PC-9 (cell line): ENCODE measurements at regions not wholly inside any gene's neighbourhood (a gene's known extent, or its start where the extent isn't known, plus 50 kb on each side); places are given as distances from the start of the nearest gene placed in this dataset.

ENCODE experiments used
- BruUV-seq: library from RNA; stranded (reverse); fragments of 400-500 nt; replicated peaks from 2 replicates; lab custom pipeline; 2021; lab: Mats Ljungman, UMichigan
- CTCF ChIA-PET: fragments of 300-600 bp; sonication (Branson Sonifier 250); formaldehyde crosslinking; loops from one replicate; lab custom pipeline; 2022; ENCODE audit warnings: antibody characterized with exemption; lab: Charles Lee
- POLR2A ChIA-PET: fragments of 300-600 bp; sonication (Branson Sonifier 250); formaldehyde crosslinking; loops from one replicate; lab custom pipeline; 2022; ENCODE audit warnings: antibody characterized with exemption; ENCODE audit not compliant: unreplicated experiment; lab: Charles Lee
- DNase-seq, 2 experiments: peaks; one replicate each; pipeline versions ENCODE4 v3.0.0 to v3.0.0-alpha.2; 2015 to 2022; ENCODE audit warnings: mixed read lengths in 1 of 2
- H2AFZ ChIP-seq: fragments of 200-600 bp; sonication (generic); 2 replicates; pipeline ENCODE4 v1.8.1; 2017; ENCODE audit warnings: antibody characterized with exemption
- H3F3A ChIP-seq: fragments of 200-600 bp; sonication (generic); 2 replicates; pipeline ENCODE4 v1.8.1; 2017; ENCODE audit warnings: antibody characterized with exemption, mild to moderate bottlenecking, low read depth; ENCODE audit not compliant: insufficient read depth
- H3K27ac ChIP-seq: fragments of 200-600 bp; sonication (generic); 2 replicates; pipeline ENCODE4 v1.6.1; 2016; ENCODE audit warnings: mixed run types
- H3K27me3 ChIP-seq: fragments of 200-600 bp; sonication (generic); 2 replicates; pipeline ENCODE4 v1.6.1; 2016; ENCODE audit warnings: low read depth, mixed run types; ENCODE audit not compliant: insufficient read depth
- H3K36me3 ChIP-seq: fragments of 200-600 bp; sonication (generic); 2 replicates; pipeline ENCODE4 v1.6.1; 2016; ENCODE audit warnings: low read depth, mixed run types
- H3K4me1 ChIP-seq: fragments of 200-600 bp; sonication (generic); replicated peaks from 2 replicates; pipeline ENCODE4 v1.6.1; 2016; ENCODE audit warnings: mixed run types; ENCODE audit not compliant: insufficient read depth
- H3K4me2 ChIP-seq: fragments of 200-600 bp; sonication (generic); 2 replicates; pipeline ENCODE4 v1.6.1; 2017; ENCODE audit warnings: mixed run types
- H3K4me3 ChIP-seq: fragments of 200-600 bp; sonication (generic); 2 replicates; pipeline ENCODE4 v1.6.1; 2016; ENCODE audit warnings: mixed run types
- H3K79me2 ChIP-seq: fragments of 200-600 bp; sonication (generic); 2 replicates; pipeline ENCODE4 v1.6.1; 2017; ENCODE audit warnings: low read depth, mixed run types
- H3K9me2 ChIP-seq: fragments of 200-600 bp; sonication (generic); 2 replicates; pipeline ENCODE4 v1.8.1; 2017; ENCODE audit warnings: mild to moderate bottlenecking; ENCODE audit not compliant: insufficient read depth
- H3K9me3 ChIP-seq: fragments of 200-600 bp; sonication (generic); 2 replicates; pipeline ENCODE4 v1.8.1; 2016; ENCODE audit warnings: low read depth; ENCODE audit not compliant: insufficient read depth
- H4K20me1 ChIP-seq: fragments of 200-600 bp; sonication (generic); 2 replicates; pipeline ENCODE4 v1.8.1; 2017; ENCODE audit not compliant: insufficient read depth
- EZH2 ChIP-seq: fragments of 200-600 bp; sonication (generic); IDR thresholded peaks from 2 replicates; pipeline ENCODE4 v1.8.0; 2017; ENCODE audit warnings: antibody characterized with exemption, low read depth
- intact Hi-C: fragments of 100-400 bp; cut with micrococcal nuclease; formaldehyde crosslinking; loops from one replicate; pipeline ENCODE4 v1.10.0; 2022; ENCODE audit not compliant: unreplicated experiment
- TF ChIP-seq, protein P1 (sequence below): fragments of 200-600 bp; sonication (generic); conservative IDR thresholded peaks from 2 replicates; pipeline ENCODE4 v1.6.1; 2017; ENCODE audit warnings: mixed run types, antibody characterized with exemption, mild to moderate bottlenecking, moderate library complexity

- intact Hi-C loops: no loop called here
- BruUV-seq: no TSS peak
Observed at GRCh38 chr3:70120357-70120966, 120.9 kb downstream of the SAMMSON start.

GRCh38 chr3:70127192-70127591, 127.7 kb downstream of the SAMMSON start:
- Histone ChIP-seq H3K79me2 (no peaks in the 10 kb centered on the region), H3K9me2 (no peaks in the 10 kb centered on the region), H4K20me1 (no peaks in the 10 kb centered on the region), H3K27me3 (peaks cover 9% of the 10 kb centered on the region), H3F3A (no peaks in the 10 kb centered on the region), H3K4me3 (no peak overlapping the region), H3K4me1 (no peaks in the 10 kb centered on the region), H3K9me3 (no peaks in the 10 kb centered on the region), H3K36me3 (no peaks in the 10 kb centered on the region), H2AFZ (no peak overlapping the region), H3K27ac (no peak overlapping the region), H3K4me2 (no peak overlapping the region)
- no peak for DNase-seq
- ChIA-PET CTCF (no interaction called here), POLR2A (no interaction called here)
- intact Hi-C loops: no loop called here
- TF ChIP-seq, protein P1, sequence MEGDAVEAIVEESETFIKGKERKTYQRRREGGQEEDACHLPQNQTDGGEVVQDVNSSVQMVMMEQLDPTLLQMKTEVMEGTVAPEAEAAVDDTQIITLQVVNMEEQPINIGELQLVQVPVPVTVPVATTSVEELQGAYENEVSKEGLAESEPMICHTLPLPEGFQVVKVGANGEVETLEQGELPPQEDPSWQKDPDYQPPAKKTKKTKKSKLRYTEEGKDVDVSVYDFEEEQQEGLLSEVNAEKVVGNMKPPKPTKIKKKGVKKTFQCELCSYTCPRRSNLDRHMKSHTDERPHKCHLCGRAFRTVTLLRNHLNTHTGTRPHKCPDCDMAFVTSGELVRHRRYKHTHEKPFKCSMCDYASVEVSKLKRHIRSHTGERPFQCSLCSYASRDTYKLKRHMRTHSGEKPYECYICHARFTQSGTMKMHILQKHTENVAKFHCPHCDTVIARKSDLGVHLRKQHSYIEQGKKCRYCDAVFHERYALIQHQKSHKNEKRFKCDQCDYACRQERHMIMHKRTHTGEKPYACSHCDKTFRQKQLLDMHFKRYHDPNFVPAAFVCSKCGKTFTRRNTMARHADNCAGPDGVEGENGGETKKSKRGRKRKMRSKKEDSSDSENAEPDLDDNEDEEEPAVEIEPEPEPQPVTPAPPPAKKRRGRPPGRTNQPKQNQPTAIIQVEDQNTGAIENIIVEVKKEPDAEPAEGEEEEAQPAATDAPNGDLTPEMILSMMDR: no peak
- no peak for TF ChIP-seq EZH2
- BruUV-seq: no TSS peak

More at GRCh38 chr3:70120357-70120966, 120.9 kb downstream of the SAMMSON start:
- Histone ChIP-seq H3K4me3 (no peak overlapping the region), H3K27me3 (peaks cover 9% of the 10 kb centered on the region), H3K9me3 (no peaks in the 10 kb centered on the region), H3K27ac (no peak overlapping the region), H3K79me2 (no peaks in the 10 kb centered on the region), H3K4me1 (no peaks in the 10 kb centered on the region), H4K20me1 (no peaks in the 10 kb centered on the region), H3K4me2 (no peak overlapping the region), H3F3A (no peaks in the 10 kb centered on the region), H3K36me3 (no peaks in the 10 kb centered on the region), H2AFZ (no peak overlapping the region), H3K9me2 (no peaks in the 10 kb centered on the region)
- DNase-seq: peak in 1 of 2 experiments; percentile 44
- TF ChIP-seq EZH2: no peak
- TF ChIP-seq, protein P1: peak; percentile 71
- ChIA-PET CTCF (interaction anchor here (0.8 kb wide), 1 partner anchor 13 kb away, joined by 9 read pairs; no protein-coding TSS in a partner anchor), POLR2A (no interaction called here)

- Histone ChIP-seq H3K36me3 (no peaks in the 10 kb centered on the region), H3K9me3 (no peaks in the 10 kb centered on the region), H2AFZ (no peak overlapping the region), H4K20me1 (no peaks in the 10 kb centered on the region), H3K4me1 (no peaks in the 10 kb centered on the region), H3K4me3 (no peak overlapping the region), H3K79me2 (no peaks in the 10 kb centered on the region), H3K9me2 (no peaks in the 10 kb centered on the region), H3K4me2 (no peak overlapping the region), H3K27ac (no peak overlapping the region), H3K27me3 (no peaks in the 10 kb centered on the region), H3F3A (no peaks in the 10 kb centered on the region)
- BruUV-seq: no TSS peak
- intact Hi-C loops: no loop called here
- POLR2A ChIA-PET: no interaction called here
- DNase-seq: no peak
- TF ChIP-seq, protein P1: no peak
- TF ChIP-seq EZH2: no peak
- CTCF ChIA-PET: no interaction called here
Observed at GRCh38 chr3:70137366-70137765, 137.8 kb downstream of the SAMMSON start.
